HepG2 (cell line): ENCODE measurements at regions not wholly inside any gene's neighbourhood (a gene's known extent, or its start where the extent isn't known, plus 50 kb on each side); places are given as distances from the start of the nearest gene placed in this dataset.

Experiments used
- ATAC-seq: fragments of 200-7000 bp; cut with Tn5 transposase; 3 replicates; pipeline ENCODE4 v1.9.1; 2020; ENCODE audit warnings: mild to moderate bottlenecking, moderate library complexity
- BruUV-seq: library from RNA; stranded (reverse); fragments of 400-500 nt; replicated peaks from 2 replicates; lab custom pipeline; 2021; lab: Mats Ljungman, UMichigan
- CTCF ChIA-PET: fragments of 300-600 bp; formaldehyde crosslinking; extraction: SDS; loops from one replicate; lab custom pipeline; 2021; ENCODE audit warnings: low total read pairs, inconsistent platforms, low intra/inter-chr PET ratio; lab: Yijun Ruan, JAX
- POLR2A ChIA-PET: fragments of 350-600 bp; sonication (Branson Sonifier 250); formaldehyde crosslinking; loops from one replicate; lab custom pipeline; 2020; ENCODE audit warnings: antibody characterized with exemption, inconsistent platforms; lab: Yijun Ruan, JAX
- DNase-seq: peaks from one replicate; pipeline ENCODE4 v3.0.0-alpha.2; 2015; ENCODE audit warnings: low spot score
- FAIRE-seq: peaks from 3 replicates; lab custom pipeline; 2011; peaks lifted over from hg19 to GRCh38; lab: Jason Lieb, UNC
- H2AFZ ChIP-seq: one replicate; pipeline ENCODE4 v1.6.1; 2011; ENCODE audit warnings: low read length, inconsistent platforms
- H3K27ac ChIP-seq: fragments of 300-600 bp; 3 replicates; pipeline ENCODE4 v1.8.0; 2011; ENCODE audit warnings: mixed run types, mild to moderate bottlenecking, mixed read lengths, low read length, inconsistent platforms; ENCODE audit not compliant: insufficient read depth; ENCODE audit errors: extremely low read length
- H3K27me3 ChIP-seq, 2 experiments: fragments of 200-600 bp in 1 of 2; 2 replicates in 1 of 2; 3 replicates in 1 of 2; pipeline versions ENCODE4 v1.6.0 to v1.8.0; 2011; ENCODE audit warnings: low read length in 2 of 2, mild to moderate bottlenecking in 2 of 2, moderate library complexity in 2 of 2, inconsistent platforms in 1 of 2; ENCODE audit not compliant: insufficient read depth in 2 of 2, control insufficient read depth in 1 of 2
- H3K36me3 ChIP-seq, 2 experiments: fragments of 200-600 bp in 1 of 2; replicated peaks in 1 of 2; 2 replicates in 1 of 2; 3 replicates in 1 of 2; pipeline versions ENCODE4 v1.5.1 to v1.8.0; 2011; ENCODE audit warnings: low read length in 2 of 2, inconsistent platforms in 1 of 2; ENCODE audit not compliant: insufficient read depth in 2 of 2, control insufficient read depth in 1 of 2
- H3K4me1 ChIP-seq: 2 replicates; pipeline ENCODE4 v1.5.1; 2012; ENCODE audit warnings: low read length, inconsistent platforms; ENCODE audit not compliant: insufficient read depth
- H3K4me2 ChIP-seq: 2 replicates; pipeline ENCODE4 v1.6.0; 2011; ENCODE audit warnings: low read depth, low read length, inconsistent platforms
- H3K4me3 ChIP-seq, 3 experiments: fragments of 200-600 bp in 1 of 3; sonication (generic), shearing (Covaris generic) in 1 of 3; replicated peaks in 1 of 3; 2 replicates each; pipeline ENCODE4 v1.5.1; 2011 to 2016; ENCODE audit warnings: low read length in 3 of 3, inconsistent platforms in 2 of 3, low read depth in 2 of 3, mild to moderate bottlenecking in 2 of 3, control low read depth in 1 of 3, mixed read lengths in 1 of 3; ENCODE audit not compliant: insufficient read depth in 1 of 3
- H3K79me2 ChIP-seq: one replicate; pipeline ENCODE4 v1.6.1; 2011; ENCODE audit warnings: low read length, inconsistent platforms; ENCODE audit not compliant: insufficient read depth
- H3K9ac ChIP-seq: 2 replicates; pipeline ENCODE4 v1.6.0; 2011; ENCODE audit warnings: mild to moderate bottlenecking, low read depth, low read length, inconsistent platforms; ENCODE audit not compliant: insufficient read depth
- H3K9me3 ChIP-seq: 2 replicates; pipeline ENCODE4 v1.5.1; 2012; ENCODE audit warnings: mild to moderate bottlenecking, low read length
- H4K20me1 ChIP-seq: 2 replicates; pipeline ENCODE4 v1.6.0; 2011; ENCODE audit warnings: inconsistent platforms, mild to moderate bottlenecking, low read length, moderate library complexity; ENCODE audit not compliant: insufficient read depth
- DMAP1 ChIP-seq: IDR thresholded peaks from 2 replicates; pipeline ENCODE4 v1.6.1; 2016
- GFI1 ChIP-seq: sonication (generic); formaldehyde crosslinking; IDR thresholded peaks from 2 replicates; pipeline ENCODE4 v1.5.0; 2020; ENCODE audit warnings: missing genetic modification reagents, mild to moderate bottlenecking, borderline replicate concordance
- GZF1 ChIP-seq: sonication (generic); formaldehyde crosslinking; IDR thresholded peaks from 2 replicates; pipeline ENCODE4 v1.5.1; 2020; ENCODE audit warnings: mild to moderate bottlenecking, missing genetic modification reagents
- HES4 ChIP-seq: sonication (generic); formaldehyde crosslinking; IDR thresholded peaks from 2 replicates; pipeline ENCODE4 v1.9.0; 2021; ENCODE audit warnings: mild to moderate bottlenecking, missing genetic modification reagents, borderline replicate concordance
- MYPOP ChIP-seq: sonication (generic); formaldehyde crosslinking; IDR thresholded peaks from 2 replicates; pipeline ENCODE4 v1.8.1; 2023; ENCODE audit warnings: mild to moderate bottlenecking, moderate library complexity, missing genetic modification reagents
- NFYC ChIP-seq: IDR thresholded peaks from 2 replicates; pipeline ENCODE4 v1.6.1; 2016; ENCODE audit warnings: missing genetic modification reagents, missing compliant biosample characterization
- SAFB2 ChIP-seq: sonication (generic); formaldehyde crosslinking; IDR thresholded peaks from 2 replicates; pipeline ENCODE4 v1.5.1; 2020; ENCODE audit warnings: missing genetic modification reagents, low read depth, mild to moderate bottlenecking, borderline replicate concordance
- SP140L ChIP-seq: sonication (generic); formaldehyde crosslinking; IDR thresholded peaks from 2 replicates; pipeline ENCODE4 v1.4.0; 2020; ENCODE audit warnings: missing genetic modification reagents, borderline replicate concordance
- TGIF2 ChIP-seq: IDR thresholded peaks from 2 replicates; pipeline ENCODE4 v1.6.1; 2016; ENCODE audit warnings: control low read depth, missing compliant biosample characterization
- TMF1 ChIP-seq: sonication (generic); formaldehyde crosslinking; IDR thresholded peaks from 2 replicates; pipeline ENCODE4 v1.8.1; 2022; ENCODE audit warnings: low read depth, missing genetic modification reagents
- ZBTB44 ChIP-seq: sonication (generic); formaldehyde crosslinking; IDR thresholded peaks from 2 replicates; pipeline ENCODE4 v1.4.0; 2020; ENCODE audit warnings: missing genetic modification reagents
- ZKSCAN8 ChIP-seq: IDR thresholded peaks from 2 replicates; pipeline ENCODE4 v1.6.1; 2016; ENCODE audit warnings: borderline replicate concordance, missing genetic modification reagents, missing compliant biosample characterization
- ZNF18 ChIP-seq: sonication (generic); formaldehyde crosslinking; IDR thresholded peaks from 2 replicates; pipeline ENCODE4 v1.8.0; 2022; ENCODE audit warnings: mild to moderate bottlenecking, missing genetic modification reagents; ENCODE audit not compliant: insufficient replicate concordance
- ZNF276 ChIP-seq: sonication (generic); formaldehyde crosslinking; IDR thresholded peaks from 2 replicates; pipeline ENCODE4 v1.4.0; 2020; ENCODE audit warnings: mild to moderate bottlenecking, low read depth, missing genetic modification reagents
- ZNF878 ChIP-seq: sonication (generic); formaldehyde crosslinking; IDR thresholded peaks from 2 replicates; pipeline ENCODE4 v1.8.1; 2023; ENCODE audit warnings: mild to moderate bottlenecking, missing genetic modification reagents, moderate library complexity
- WGBS: methylation state at CpG from one replicate; pipeline ENCODE4 v1.1.6; 2017; ENCODE audit warnings: low lambda C conversion rate; 5-methylcytosine and 5-hydroxymethylcytosine counted together
- in situ Hi-C: cut with HindIII; loops from 2 replicates; pipeline ENCODE4 v1.10.0; 2017; ENCODE audit warnings: low pct_unique_long_range_greater_than_20kb; ENCODE audit not compliant: extremely low pct_ligation_motif_present
- intact Hi-C: fragments of 100-400 bp; cut with micrococcal nuclease; formaldehyde crosslinking; loops from one replicate; pipeline ENCODE4 v1.10.0; 2022; ENCODE audit not compliant: unreplicated experiment

- H3K36me3 ChIP-seq, result no peaks in the 10 kb centered on the region
- no peak overlapping the region for H3K9ac ChIP-seq
- 1% methylated on average over 6 of the region's 6 CpGs for WGBS
- ATAC-seq (no peak), DNase-seq (no peak), FAIRE-seq (no peak)
- no peak for TF ChIP-seq SAFB2 (CRISPR knock-in tag)
- no peak for TF ChIP-seq SP140L (CRISPR knock-in tag)
- TF ChIP-seq ZKSCAN8 (CRISPR knock-in tag), result no peak
- TF ChIP-seq ZNF878 (CRISPR knock-in tag), result no peak
- TF ChIP-seq TGIF2, result no peak
- TF ChIP-seq GFI1, result no peak
- no peak for TF ChIP-seq TMF1 (CRISPR knock-in tag)
- no peak for TF ChIP-seq NFYC
- TF ChIP-seq GZF1 (CRISPR knock-in tag), result no peak
- TF ChIP-seq DMAP1 (CRISPR knock-in tag), result no peak
- TF ChIP-seq HES4 (CRISPR knock-in tag), result no peak
- TF ChIP-seq MYPOP (CRISPR knock-in tag), result no peak
- TF ChIP-seq ZBTB44, result no peak
- no peak for TF ChIP-seq ZNF276 (CRISPR knock-in tag)
- TF ChIP-seq ZNF18 (CRISPR knock-in tag), result no peak
- no peaks in the 10 kb centered on the region for H3K4me1 ChIP-seq
- H3K27ac ChIP-seq, result no peak overlapping the region
- intact Hi-C loops, result no loop called here
- H3K79me2 ChIP-seq, result no peaks in the 10 kb centered on the region
- H4K20me1 ChIP-seq, result no peaks in the 10 kb centered on the region
- no peaks in the 10 kb centered on the region for H3K9me3 ChIP-seq
- no peak overlapping the region for H3K4me3 ChIP-seq
- ChIA-PET CTCF (no interaction called here), POLR2A (no interaction called here)
- no TSS peak for BruUV-seq
- in situ Hi-C loops, result no loop called here
- no peak overlapping the region for H2AFZ ChIP-seq
- H3K4me2 ChIP-seq, result no peak overlapping the region
- H3K27me3 ChIP-seq, result peaks cover 0 to 10% of the 10 kb centered on the region in 2 experiments; a peak in 1 of 5 replicates
Measured at GRCh38 chr14:71209888-71210287, 302.6 kb downstream of the PCNX1 start.
